HG02870 (cell line): ENCODE measurements at regions not wholly inside any gene's neighbourhood (a gene's known extent, or its start where the extent isn't known, plus 50 kb on each side); places are given as distances from the start of the nearest gene placed in this dataset.

Source experiments
- ATAC-seq: cut with Tn5 transposase; IDR thresholded peaks from one replicate; pipeline ENCODE4 v1.9.1; 2021; ENCODE audit warnings: mild to moderate bottlenecking, moderate library complexity; ENCODE audit not compliant: unreplicated experiment

- ATAC-seq = no peak
Measured at GRCh38 chr3:117572786-117573185, 863.2 kb downstream of the TUSC7 start.

GRCh38 chr3:117580806-117581205, 871.2 kb downstream of the TUSC7 start:
- ATAC-seq = no peak

DNA sequence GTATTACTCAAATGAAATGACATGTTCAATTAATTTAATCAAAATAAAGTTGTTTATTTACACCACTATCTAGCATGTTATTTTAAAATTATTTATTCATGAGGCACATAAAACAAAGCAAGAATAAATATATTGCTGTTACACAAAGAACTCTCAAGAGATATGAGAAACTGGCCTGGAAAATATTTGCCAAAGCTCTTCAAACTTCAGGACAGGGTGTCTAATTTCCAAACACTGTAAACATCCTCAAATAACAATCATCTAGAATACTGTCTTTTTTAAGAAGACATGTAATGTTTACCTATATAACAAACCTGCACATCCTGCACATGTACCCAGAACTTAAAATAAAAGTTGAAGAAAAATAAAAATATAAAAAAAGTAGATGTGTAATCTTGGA, 876.6 kb downstream of the TUSC7 start:
- ATAC-seq = no peak

- ATAC-seq = no peak
Measured at GRCh38 chr3:117587416-117587815, 877.8 kb downstream of the TUSC7 start.

DNA sequence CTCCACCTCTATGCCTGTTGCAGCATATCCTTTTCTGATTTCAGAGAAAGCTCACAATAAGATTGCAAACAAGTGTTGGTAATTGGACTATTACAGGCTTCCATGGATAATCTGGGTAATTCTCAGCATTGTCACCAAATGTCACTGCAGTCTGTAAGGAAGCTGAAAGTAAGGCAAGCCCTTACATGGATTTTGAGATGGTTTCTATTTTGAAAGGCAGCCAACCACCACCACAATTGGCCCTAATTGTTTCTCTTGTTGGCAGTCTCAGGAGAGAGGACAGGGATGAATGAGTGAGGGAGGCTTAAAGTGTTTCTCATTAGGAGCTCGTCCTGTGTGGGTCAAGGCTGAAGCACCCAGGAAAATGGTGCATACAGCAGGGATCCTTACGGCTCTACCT, 879.9 kb downstream of the TUSC7 start:
- ATAC-seq = no peak

DNA sequence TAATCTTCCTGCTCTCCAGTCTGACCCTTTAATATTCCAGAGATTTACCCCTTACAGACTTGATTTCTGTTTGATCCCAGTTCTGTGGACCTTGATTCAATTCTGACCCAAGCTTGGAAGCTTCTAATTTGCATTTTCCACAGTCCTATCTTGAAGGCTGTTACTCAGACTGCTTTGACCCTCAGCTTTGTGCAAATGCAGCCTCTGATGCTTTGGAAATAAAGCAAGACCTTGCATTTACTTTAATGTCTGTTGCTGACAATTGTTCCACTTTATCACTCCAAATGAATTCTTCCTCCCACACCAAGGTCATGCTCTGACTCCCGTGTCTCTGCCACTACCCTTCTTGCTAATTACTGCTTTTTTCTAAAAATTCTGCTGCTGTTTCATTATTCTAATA, 886.0 kb downstream of the TUSC7 start:
- no peak for ATAC-seq

DNA sequence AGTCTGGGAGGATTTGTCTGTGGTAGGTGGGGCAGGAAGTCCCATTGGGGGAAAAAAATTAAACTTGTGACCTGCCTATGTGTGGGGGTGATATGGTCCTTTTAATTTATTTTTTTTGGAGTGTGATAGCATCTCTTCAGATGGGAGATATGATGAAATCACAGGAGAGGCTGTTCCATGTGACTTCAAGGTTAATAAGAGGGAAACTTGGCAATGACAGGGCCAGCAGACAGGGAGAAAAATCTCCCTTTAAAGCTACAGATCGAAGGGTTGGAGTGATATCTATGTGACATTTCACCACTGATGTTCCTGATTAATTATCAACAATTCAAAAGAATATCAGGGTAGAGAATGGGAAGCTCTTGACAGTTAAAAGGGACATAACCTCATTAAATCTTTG, 886.9 kb downstream of the TUSC7 start:
- ATAC-seq = no peak

- no peak for ATAC-seq
Measured at GRCh38 chr3:117597865-117598264, 888.3 kb downstream of the TUSC7 start.

DNA sequence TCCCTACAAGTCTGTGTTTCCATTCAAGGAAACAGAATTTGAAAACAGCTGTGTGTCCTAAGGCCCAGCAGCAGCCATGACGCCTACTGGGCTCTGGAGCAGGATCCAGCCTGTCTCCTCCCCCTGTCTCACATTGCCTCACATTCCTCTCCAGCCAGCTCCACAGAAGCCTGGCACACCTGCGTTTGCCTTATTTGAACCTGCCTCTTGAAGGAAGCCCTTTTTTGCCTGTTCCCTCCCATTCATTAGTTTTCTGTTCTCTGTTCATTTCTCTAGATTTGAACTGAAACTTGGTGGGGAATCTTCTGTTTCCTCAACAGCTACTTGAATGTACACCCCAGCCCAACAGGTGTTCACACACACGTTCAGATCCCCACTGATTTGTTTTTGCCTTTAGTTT, 890.5 kb downstream of the TUSC7 start:
- ATAC-seq = peak; percentile 84

DNA sequence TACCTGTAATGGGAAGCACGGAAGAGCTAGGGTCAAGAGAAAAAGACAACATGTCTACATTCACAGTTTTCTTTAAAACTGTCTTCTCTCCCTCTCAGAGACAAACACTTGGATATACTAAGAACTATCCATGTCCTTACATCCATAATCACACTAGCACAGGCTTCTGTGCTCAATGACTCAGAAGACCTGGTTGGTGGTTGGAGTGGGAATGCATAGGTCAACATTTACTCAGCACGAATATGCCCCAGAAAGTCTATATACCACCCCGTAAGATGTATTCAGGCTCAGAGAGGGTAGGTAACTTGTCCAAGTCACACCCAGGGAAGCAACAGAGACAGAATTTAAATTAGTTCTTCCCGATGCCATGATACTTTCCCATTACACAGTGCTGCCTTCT, 891.1 kb downstream of the TUSC7 start:
- no peak for ATAC-seq

DNA sequence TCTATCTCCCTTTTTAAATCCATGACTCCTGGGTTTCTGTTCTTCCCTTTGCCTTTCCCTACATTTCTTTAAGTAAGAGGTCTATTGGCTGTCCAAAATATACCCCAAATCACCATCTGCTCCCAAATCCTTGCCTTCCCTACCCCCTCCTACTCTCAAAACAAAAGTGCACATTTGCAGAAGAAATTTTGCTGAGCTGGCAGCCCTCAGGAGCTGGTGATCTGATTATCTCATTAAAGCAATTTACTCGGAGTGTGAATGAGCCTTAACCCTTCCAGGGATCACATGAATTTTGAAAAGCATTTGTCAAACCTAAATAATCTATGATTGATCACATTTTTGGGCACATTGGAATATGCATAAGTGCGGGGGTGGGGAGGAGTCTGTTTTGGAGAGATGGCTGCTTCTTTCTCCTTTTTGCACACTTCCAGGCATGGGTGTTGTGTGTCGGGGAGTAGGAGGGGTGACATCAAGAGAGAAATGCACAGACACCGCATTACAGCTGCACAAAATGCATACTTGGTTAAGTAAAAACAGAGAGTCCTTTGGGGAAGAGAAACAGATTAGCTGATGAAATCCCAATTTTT, 892.6 kb downstream of the TUSC7 start:
- ATAC-seq = no peak

- ATAC-seq = peak; percentile 75
Measured at GRCh38 chr3:117603097-117603496, 893.5 kb downstream of the TUSC7 start.

- ATAC-seq = no peak
Measured at GRCh38 chr3:117606866-117607265, 897.3 kb downstream of the TUSC7 start.

DNA sequence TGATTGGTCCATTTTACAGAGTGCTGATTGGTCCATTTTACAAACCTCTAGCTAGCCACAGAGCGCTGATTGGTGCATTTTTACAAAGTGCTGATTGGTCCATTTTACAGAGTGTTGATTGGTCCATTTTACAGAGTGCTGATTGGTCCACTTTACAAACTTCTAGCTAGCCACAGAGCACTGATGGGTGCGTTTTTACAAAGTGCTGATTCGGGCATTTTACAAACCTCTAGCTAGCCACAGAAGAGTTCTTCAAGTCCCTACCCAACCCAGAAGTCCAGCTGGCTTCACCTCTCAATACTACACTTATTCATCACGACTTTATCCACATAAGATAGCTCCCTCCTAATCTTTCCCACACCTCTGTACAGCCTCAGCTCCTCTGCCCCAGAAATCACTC, 899.8 kb downstream of the TUSC7 start:
- ATAC-seq = no peak

- no peak for ATAC-seq
Measured at GRCh38 chr3:117610156-117610555, 900.6 kb downstream of the TUSC7 start.

DNA sequence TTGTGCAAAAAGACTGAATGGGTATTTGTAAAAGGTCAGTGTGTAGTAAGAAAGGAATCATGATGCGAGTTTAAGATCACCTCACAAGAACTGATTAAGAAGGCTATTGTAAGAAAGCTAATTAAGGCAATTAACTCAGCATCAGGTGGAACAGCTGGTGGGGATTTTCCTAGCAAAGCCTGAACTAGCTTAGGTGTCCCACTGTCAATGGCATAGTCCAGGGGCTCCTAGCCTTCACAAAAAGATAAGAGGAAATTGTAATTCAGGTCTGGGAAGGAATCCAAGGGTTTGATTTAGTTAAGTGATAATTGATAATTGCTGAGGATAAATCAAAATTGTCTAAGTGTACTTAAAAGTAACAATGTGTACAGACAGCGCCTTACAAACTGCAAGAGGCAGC, 901.6 kb downstream of the TUSC7 start:
- ATAC-seq = no peak

DNA sequence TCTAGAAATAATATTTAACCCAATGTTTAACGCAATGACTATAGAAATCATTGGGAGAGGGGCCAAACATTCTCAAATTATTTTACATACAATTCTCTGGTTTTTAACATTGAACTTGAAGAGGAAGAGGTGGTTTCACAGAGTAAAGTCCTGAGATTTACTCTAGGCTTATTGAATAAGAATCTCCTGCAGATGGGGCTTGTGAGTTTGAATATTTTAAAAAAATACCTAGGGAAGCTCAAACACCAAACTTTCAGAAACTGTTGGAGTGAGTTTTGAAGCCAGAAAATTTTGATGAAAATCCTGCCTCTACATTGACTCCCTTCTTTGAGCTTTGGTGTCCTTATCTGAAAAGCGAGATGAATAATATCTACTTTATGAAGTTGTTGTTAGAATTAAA, 906.6 kb downstream of the TUSC7 start:
- ATAC-seq = no peak

GRCh38 chr3:117617906-117618305, 908.3 kb downstream of the TUSC7 start:
- ATAC-seq = no peak

- ATAC-seq = no peak
Measured at GRCh38 chr3:117618462-117618861, 908.9 kb downstream of the TUSC7 start.

- ATAC-seq = no peak
Measured at GRCh38 chr3:117619805-117620204, 910.2 kb downstream of the TUSC7 start.

DNA sequence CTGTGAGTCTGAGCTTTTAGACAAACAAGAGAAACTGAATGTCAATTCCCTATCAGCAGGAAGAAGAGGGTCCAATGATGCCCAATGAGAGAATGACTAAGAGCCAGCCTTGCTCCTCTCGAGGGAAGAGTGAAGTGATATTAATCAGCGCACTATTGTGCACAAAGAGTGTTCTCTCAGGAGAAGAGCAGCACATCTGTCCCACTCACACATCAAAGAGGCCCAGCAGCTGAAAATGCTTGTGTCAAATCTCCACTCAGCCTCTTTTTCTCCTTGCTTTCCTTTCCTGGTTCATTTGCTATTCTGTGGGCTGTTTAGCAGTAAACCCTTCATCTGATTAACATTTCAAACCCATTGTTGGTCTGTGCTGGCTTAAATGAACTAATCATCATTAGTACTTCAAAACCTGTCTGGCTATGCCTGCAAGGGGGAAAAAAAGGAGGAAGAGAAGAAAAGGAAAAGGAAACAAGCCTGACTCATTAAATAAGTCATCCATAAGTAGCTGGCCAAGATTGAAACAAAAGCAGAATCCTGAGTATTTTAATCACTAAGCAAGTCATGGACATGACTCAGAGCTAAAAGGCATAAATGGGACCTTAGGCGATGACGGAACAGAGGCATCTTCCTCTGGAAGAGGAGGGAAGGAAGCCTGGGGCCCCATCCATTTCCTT, 912.7 kb downstream of the TUSC7 start:
- ATAC-seq = no peak

DNA sequence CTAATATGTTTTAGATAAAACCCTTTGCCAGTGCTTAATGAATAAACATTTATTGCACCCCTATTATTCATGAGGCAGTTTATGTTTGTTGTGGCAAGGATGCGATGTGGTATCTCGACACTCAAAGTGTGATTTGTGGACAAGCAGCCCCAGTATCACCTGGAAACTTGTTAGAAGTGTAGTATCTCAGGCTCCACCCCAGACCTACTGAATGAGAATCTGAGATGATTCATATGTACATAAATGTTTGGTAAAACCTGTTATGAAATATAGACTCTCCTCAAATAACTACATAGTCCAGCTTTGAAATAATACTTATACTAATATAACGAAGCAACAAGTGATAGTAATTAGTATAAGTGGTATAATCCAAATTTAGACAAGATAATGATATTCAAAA, 914.8 kb downstream of the TUSC7 start:
- no peak for ATAC-seq

GRCh38 chr3:117625174-117625573, 915.6 kb downstream of the TUSC7 start:
- no peak for ATAC-seq
